Large intestine (tissue), 3 donors: ENCODE measurements at regions not wholly inside any gene's neighbourhood (a gene's known extent, or its start where the extent isn't known, plus 50 kb on each side); places are given as distances from the start of the nearest gene placed in this dataset.
"Not testable (repeated sequence)": the region's sequence is repeated elsewhere in the genome, so short reads cannot be mapped to it uniquely, and the experiment has no call there.

ENCODE experiments used
- DNase-seq, 2 donors: peaks; one replicate each; pipeline versions ENCODE4 v3.0.0 to v3.0.0-alpha.2; 2013
- H3K27ac ChIP-seq: one replicate; pipeline ENCODE4 v1.5.1; 2013; ENCODE audit warnings: low read length
- H3K27me3 ChIP-seq: 2 replicates; pipeline ENCODE4 v1.6.1; 2013; ENCODE audit warnings: low read length; ENCODE audit not compliant: control insufficient read depth, insufficient read depth
- H3K36me3 ChIP-seq: 2 replicates; pipeline ENCODE4 v1.6.1; 2013; ENCODE audit warnings: low read length; ENCODE audit not compliant: control insufficient read depth, insufficient read depth
- H3K4me1 ChIP-seq: one replicate; pipeline ENCODE4 v1.6.1; 2013; ENCODE audit warnings: low read length; ENCODE audit not compliant: control insufficient read depth, insufficient read depth
- H3K4me3 ChIP-seq: one replicate; pipeline ENCODE4 v1.5.1; 2013; ENCODE audit warnings: low read length
- H3K9me3 ChIP-seq: one replicate; pipeline ENCODE4 v1.6.1; 2013; ENCODE audit warnings: mild to moderate bottlenecking, low read depth, low read length, moderate library complexity; ENCODE audit not compliant: control insufficient read depth
- WGBS: methylation state at CpG from one replicate; pipeline ENCODE4 v1.1.5; 2013; ENCODE audit warnings: low lambda C conversion rate; ENCODE audit not compliant: insufficient coverage; 5-methylcytosine and 5-hydroxymethylcytosine counted together

DNA sequence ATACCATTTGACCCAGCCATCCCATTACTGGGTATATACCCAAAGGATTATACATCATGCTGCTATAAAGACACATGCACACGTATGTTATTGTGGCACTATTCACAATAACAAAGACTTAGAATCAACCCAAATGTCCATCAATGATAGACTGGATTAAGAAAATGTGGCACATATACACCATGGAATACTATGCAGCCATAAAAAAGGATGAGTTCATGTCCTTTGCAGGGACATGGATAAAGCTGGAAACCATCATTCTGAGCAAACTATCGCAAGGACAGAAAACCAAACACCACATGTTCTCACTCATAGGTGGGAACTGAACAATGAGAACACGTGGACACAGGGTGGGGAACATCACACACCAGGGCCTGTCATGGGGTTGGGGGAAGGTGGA, 237.6 kb upstream of the KRR1 start:
- not testable (repeated sequence) for H3K27me3 ChIP-seq, H3K4me1 ChIP-seq, H3K27ac ChIP-seq, H3K36me3 ChIP-seq, DNase-seq, H3K9me3 ChIP-seq, H3K4me3 ChIP-seq
- WGBS: no CpG with 5 or more reads among the region's 3 CpGs

DNA sequence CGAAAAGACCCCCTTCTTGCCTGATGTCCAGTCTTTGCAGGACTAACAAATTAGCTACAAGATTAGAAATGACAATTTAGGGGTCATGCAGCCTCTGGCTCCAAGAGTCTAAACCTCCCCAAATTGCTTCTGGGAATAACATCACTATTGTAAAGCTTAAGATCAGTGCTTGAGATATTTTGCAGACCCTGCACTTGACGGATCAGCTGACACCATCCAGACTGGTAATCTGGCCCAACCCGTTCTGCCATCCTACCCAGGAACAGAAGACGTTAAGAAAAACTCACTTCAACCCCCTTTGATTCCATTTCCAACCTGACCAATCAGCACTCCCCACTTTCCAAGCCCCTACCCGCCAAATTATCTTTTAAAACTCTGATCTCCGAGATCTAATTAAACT, 236.7 kb upstream of the KRR1 start:
- no CpG with 5 or more reads among the region's 6 CpGs for WGBS
- no peaks in the 10 kb centered on the region for H3K27me3 ChIP-seq

DNA sequence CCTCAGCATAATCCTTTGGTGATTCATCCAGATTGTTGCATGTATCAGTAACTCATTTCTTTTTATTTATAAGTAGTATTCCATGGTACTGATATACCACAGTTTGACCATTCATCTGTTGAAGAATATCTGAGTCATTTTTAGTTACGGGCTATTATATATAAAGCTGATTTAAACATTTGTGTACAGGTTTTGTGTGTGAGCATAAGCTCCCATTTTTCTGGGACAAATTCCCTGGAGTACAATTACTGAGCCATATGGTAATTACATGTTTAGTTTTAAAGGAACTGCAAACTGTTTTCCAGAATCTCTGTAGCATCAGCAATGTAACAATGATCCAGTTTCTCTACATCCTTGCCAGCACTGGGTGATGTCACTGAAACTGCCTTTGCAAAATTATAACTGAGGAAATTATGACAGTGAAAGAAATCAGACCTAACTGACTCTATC, 236.2 kb upstream of the KRR1 start:
- no peaks in the 10 kb centered on the region for H3K27me3 ChIP-seq

More for the DNA sequence above, 236.7 kb upstream of the KRR1 start:
- H3K27ac ChIP-seq: no peak overlapping the region
- no peaks in the 10 kb centered on the region for H3K9me3 ChIP-seq
- no peak overlapping the region for H3K4me3 ChIP-seq
- H3K36me3 ChIP-seq: no peaks in the 10 kb centered on the region
- DNase-seq: no peak
- no peaks in the 10 kb centered on the region for H3K4me1 ChIP-seq

DNA sequence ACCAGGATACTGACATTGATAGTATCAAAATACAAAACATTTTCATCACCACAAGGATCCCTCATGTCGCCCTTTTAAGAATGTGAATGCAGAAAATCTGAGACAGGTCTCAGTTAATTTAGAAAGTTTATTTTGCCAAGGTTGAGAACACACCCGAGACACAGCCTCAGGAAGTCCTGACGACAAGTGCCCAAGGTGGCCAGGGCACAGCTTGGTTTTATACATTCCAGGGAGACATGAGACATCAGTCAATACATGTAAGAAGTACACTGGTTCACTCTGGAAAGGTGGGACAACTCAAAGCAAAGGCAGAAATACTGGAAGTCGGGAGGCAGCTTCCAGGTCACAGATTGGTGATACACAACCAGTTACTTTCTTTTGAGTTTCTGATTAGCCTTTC, 235.2 kb upstream of the KRR1 start:
- Histone ChIP-seq H3K36me3 (no peaks in the 10 kb centered on the region), H3K9me3 (no peaks in the 10 kb centered on the region), H3K4me3 (no peak overlapping the region), H3K4me1 (no peaks in the 10 kb centered on the region), H3K27ac (no peak overlapping the region), H3K27me3 (no peaks in the 10 kb centered on the region)
- WGBS: 100% methylated on average over 1 of the region's 4 CpGs
- DNase-seq: no peak

More for the DNA sequence above, 236.2 kb upstream of the KRR1 start:
- no peak for DNase-seq
- Histone ChIP-seq H3K4me3 (no peak overlapping the region), H3K4me1 (no peaks in the 10 kb centered on the region), H3K27ac (no peak overlapping the region), H3K9me3 (no peaks in the 10 kb centered on the region), H3K36me3 (no peaks in the 10 kb centered on the region)
- no CpG with 5 or more reads among the region's 1 CpG for WGBS

DNA sequence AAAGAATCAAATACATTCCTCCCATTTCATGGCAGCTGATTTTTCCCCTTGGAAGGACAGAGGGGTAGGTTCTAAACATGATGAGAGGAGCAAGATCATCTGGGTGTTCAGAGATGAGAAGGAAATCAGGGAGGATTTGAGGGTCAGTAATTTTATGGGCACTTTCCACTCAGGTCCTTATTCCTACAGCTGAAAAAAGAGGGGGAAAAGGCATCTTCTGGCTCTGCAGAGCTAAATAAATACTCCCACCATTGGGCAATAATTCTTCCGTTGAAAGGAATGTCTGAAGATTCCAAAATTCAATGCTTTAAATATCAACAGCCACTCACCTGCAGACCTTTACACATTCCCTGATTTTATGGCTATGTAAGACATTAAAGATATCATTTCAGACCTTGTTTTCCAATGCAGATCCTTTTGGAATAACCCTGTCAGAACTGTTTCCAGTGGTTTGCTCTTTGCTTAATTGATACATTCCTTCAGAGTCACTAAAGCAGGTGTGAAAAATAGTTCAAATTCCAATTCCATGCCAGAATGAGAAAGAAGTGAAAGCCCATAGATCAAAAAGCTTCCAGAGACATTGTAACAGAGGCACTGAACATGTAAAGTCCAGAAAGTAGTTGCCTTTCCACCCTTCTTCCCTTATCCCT, 233.3 kb upstream of the KRR1 start:
- no CpG with 5 or more reads among the region's 1 CpG for WGBS
- no peak for DNase-seq
- Histone ChIP-seq H3K36me3 (no peaks in the 10 kb centered on the region), H3K27me3 (no peaks in the 10 kb centered on the region), H3K4me1 (no peaks in the 10 kb centered on the region), H3K4me3 (no peak overlapping the region), H3K27ac (no peak overlapping the region), H3K9me3 (no peaks in the 10 kb centered on the region)

DNA sequence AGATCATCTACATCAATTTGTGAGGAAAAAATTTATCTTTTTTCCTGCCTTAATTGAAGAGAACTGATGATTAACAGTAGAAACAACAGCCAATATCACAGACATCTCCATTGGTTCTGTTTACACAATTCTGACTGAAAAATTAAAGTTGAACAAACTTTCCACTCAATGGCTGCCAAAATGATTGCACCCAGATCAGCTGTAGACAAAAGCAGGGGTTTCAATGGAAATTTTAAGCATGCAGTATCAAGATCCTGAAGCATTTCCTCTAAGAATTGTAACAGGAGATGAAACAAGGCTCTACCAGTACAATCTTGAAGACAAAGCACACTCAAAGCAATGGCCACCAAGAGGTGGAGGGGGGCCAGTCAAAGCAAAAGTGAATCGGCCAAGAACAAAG, 231.6 kb upstream of the KRR1 start:
- H3K36me3 ChIP-seq: no peaks in the 10 kb centered on the region
- H3K4me3 ChIP-seq: no peak overlapping the region
- no peaks in the 10 kb centered on the region for H3K9me3 ChIP-seq
- H3K27me3 ChIP-seq: no peaks in the 10 kb centered on the region
- H3K4me1 ChIP-seq: no peaks in the 10 kb centered on the region
- no CpG with 5 or more reads among the region's 1 CpG for WGBS
- H3K27ac ChIP-seq: no peak overlapping the region
- no peak for DNase-seq

DNA sequence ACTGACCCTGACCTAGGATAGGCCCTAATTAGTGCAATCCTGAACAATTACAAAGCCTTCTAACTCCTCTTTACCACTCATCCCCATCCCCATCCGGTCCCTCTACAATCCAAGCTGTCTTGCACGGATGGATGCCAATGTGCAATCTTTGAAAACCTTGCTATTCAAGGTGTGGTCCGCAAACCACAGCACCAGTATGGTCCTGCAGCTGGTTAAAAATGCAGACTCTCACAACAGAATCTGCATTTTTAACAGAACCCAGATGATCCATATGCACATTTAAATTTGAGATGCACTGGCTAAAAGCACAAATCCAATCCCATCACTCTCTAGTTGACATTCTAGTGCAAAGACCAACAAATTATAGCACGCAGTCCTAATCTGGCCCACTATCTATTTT, 230.6 kb upstream of the KRR1 start:
- H3K27ac ChIP-seq: no peak overlapping the region
- no peaks in the 10 kb centered on the region for H3K27me3 ChIP-seq
- WGBS: no CpG with 5 or more reads among the region's 4 CpGs
- DNase-seq: no peak
- no peaks in the 10 kb centered on the region for H3K36me3 ChIP-seq
- H3K4me1 ChIP-seq: no peaks in the 10 kb centered on the region
- H3K4me3 ChIP-seq: no peak overlapping the region
- no peaks in the 10 kb centered on the region for H3K9me3 ChIP-seq

DNA sequence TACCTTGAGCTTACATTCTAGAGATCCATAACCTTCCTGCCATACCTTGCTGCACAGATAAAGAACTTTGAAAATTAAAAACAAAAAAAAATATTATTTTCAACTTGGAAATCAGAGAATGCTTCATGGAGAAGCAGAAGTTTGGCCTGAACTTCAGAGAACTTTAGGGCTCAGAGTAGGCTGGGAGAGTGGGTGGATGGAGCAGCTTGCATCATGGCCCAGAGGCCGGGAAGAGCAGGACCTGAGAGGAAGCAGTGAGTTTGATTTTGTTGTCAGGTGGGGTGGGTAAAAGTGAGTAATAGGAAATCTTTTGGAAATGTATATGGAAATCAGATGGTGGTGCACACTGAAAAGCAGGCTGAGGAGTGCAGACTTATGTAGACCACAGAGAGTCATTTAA, 228.5 kb upstream of the KRR1 start:
- no CpG with 5 or more reads among the region's 1 CpG for WGBS
- no peaks in the 10 kb centered on the region for H3K9me3 ChIP-seq
- no peak overlapping the region for H3K27ac ChIP-seq
- H3K27me3 ChIP-seq: no peaks in the 10 kb centered on the region
- H3K36me3 ChIP-seq: no peaks in the 10 kb centered on the region
- no peak for DNase-seq
- no peak overlapping the region for H3K4me3 ChIP-seq
- H3K4me1 ChIP-seq: no peaks in the 10 kb centered on the region

DNA sequence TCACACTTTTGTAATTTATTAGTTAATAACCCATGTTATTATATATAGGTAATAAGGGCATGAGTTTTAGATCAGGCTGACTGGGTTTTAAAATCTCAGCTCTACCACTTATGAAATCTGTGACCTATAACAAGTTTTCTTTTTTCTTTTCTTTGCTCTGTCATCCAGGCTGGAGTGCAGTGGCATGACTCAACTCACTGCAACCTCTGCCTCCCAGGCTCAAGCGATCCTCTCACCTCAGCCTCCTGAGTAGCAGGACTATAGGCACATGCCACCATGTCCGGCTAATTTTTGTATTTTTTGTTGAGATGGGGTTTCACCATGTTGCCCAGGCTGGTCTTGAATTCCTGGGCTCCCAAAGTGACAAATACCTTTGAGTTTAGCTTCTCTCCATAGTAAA, 227.7 kb upstream of the KRR1 start:
- not testable (repeated sequence) for H3K27ac ChIP-seq, H3K36me3 ChIP-seq, DNase-seq, H3K4me3 ChIP-seq, H3K27me3 ChIP-seq, H3K4me1 ChIP-seq, H3K9me3 ChIP-seq
- no CpG with 5 or more reads among the region's 2 CpGs for WGBS

DNA sequence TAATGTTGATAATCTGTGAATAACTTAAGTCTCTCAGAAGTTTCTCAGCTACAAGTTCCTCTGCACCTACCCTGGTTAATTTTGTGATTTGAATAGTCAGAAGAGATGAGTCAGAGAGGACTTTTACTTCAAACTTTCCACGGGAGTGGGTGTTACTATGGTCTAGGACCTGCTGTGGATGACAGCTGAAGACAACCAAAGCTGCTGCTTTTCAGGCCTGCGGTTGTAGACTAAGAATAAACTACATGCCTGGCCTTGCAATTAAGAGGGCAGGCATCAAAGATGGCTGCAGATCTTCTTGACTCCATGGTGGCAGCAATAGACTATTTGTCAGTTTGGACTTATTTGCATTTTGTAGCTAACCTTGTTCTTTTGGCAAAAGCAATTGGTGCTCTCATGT, 227.1 kb upstream of the KRR1 start:
- Histone ChIP-seq H3K9me3 (no peaks in the 10 kb centered on the region), H3K27ac (no peak overlapping the region), H3K4me3 (no peak overlapping the region), H3K4me1 (no peaks in the 10 kb centered on the region), H3K36me3 (no peaks in the 10 kb centered on the region), H3K27me3 (no peaks in the 10 kb centered on the region)
- WGBS: no CpG with 5 or more reads among the region's 2 CpGs
- DNase-seq: no peak

DNA sequence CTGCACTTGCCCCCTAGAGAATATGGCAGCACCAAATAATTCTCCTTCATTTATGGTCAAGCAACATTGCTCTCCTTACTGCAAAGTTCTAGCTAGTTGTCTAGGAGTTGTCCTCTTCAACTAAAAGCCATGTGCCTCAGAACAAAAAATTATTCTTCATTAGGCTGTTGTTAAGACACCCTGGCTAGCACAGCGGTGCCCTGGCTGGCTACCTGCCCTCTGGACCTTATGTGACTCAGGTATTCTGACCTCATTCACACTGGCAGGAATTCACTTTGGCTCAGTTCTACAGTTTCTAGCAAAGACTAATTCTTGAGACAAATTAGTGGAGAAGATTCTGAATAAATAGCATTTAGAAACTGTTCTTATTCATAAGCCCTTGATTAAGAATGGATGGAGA, 224.4 kb upstream of the KRR1 start:
- H3K27me3 ChIP-seq: no peaks in the 10 kb centered on the region
- H3K27ac ChIP-seq: no peak overlapping the region
- DNase-seq: no peak
- no CpG with 5 or more reads among the region's 1 CpG for WGBS
- H3K9me3 ChIP-seq: no peaks in the 10 kb centered on the region
- no peak overlapping the region for H3K4me3 ChIP-seq
- H3K36me3 ChIP-seq: no peaks in the 10 kb centered on the region
- no peaks in the 10 kb centered on the region for H3K4me1 ChIP-seq
